ENCODE measurements at regions not wholly inside any gene's neighbourhood (a gene's known extent, or its start where the extent isn't known, plus 50 kb on each side); places are given as distances from the start of the nearest gene placed in this dataset.

DNA sequence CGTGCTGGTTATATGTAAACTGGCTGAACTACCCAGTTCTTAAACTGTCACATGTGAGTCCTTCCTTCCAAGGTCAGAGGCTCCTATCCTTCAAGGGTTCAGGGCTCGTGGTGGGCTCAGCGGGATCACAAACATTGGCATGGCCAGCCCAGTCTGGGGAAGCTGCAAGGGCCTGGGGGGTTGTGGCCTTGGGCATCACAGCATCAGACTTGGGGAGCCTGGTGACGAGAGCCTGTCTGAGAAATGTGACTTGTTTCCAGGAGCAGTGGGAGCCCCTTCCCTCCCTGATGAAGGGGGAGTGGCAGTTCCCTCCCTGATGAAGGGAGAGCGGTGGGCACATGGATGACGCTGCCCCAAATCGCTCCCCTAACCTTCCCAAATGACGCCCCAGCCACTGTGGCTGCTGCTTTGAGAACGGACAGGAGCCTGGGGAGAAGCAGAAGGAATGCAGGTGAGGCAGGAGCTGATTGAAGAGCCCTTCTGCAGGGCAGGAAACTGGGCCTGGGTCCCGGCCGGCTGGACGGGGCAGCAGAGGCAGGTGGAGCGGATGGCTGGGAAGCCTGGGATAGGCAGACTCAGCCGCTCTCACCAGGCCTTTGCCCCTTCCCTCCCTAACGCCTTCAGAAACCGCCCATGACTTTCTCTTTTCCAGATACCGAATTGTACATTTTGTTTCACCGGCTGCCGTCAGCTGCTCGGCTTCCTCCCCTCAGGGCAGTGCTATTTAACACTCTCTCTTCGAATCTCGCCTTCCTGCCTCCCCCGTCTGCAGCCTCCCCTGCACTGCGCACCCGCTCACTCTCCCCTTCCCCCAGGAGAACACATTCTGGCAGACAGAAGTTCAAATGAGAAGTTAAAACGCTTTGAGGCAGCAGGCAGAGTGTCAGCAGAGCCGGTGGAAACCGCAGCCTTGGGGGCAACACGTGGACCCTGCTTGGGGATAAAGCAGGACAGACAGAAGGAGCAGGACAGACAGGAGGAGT lies 1486.7 kb downstream of the BRD1 start:
- H3K9me3 Mint-ChIP-seq = no peaks in the 10 kb centered on the region
- H3K27me3 Mint-ChIP-seq (ENCODE audit: low read depth) = no peaks in the 10 kb centered on the region
- H3K4me3 Mint-ChIP-seq = no peak overlapping the region
- DNase-seq (no peak), ATAC-seq (replicated peaks in 1 of 2) (no peak)
- H3K4me1 Mint-ChIP-seq (ENCODE audit: low read depth) = no peaks in the 10 kb centered on the region
- H3K27ac Mint-ChIP-seq = no peak overlapping the region
- no peaks in the 10 kb centered on the region for H3K36me3 Mint-ChIP-seq (ENCODE audit: insufficient read depth in 2 of 2)

DNA sequence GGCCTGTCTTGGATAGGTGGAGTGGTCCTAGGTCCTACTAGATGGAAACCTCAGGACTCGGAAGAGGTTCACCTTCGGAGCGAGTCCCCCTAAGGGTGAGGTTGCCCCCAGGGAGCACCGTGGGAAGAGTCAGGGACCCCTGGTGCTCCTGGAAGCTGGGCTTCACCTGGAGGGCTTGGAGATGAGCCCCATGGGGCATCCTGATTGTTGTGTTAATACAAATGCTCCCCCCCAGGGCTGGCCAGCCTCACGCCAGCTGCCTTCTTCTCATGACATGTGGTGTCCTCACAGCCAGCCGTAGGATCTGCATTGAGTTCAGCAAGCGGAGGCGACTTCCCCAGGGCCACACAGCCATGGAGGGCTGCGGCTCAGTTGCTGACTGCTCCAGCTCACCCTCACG lies 1487.5 kb downstream of the BRD1 start:
- no peaks in the 10 kb centered on the region for H3K4me1 Mint-ChIP-seq (ENCODE audit: low read depth)
- no peaks in the 10 kb centered on the region for H3K36me3 Mint-ChIP-seq (ENCODE audit: insufficient read depth in 2 of 2)
- H3K27ac Mint-ChIP-seq = no peak overlapping the region
- no peaks in the 10 kb centered on the region for H3K9me3 Mint-ChIP-seq
- ATAC-seq (replicated peaks in 1 of 2) = no peak
- H3K4me3 Mint-ChIP-seq = no peak overlapping the region
- no peaks in the 10 kb centered on the region for H3K27me3 Mint-ChIP-seq (ENCODE audit: low read depth)
- DNase-seq = no peak

DNA sequence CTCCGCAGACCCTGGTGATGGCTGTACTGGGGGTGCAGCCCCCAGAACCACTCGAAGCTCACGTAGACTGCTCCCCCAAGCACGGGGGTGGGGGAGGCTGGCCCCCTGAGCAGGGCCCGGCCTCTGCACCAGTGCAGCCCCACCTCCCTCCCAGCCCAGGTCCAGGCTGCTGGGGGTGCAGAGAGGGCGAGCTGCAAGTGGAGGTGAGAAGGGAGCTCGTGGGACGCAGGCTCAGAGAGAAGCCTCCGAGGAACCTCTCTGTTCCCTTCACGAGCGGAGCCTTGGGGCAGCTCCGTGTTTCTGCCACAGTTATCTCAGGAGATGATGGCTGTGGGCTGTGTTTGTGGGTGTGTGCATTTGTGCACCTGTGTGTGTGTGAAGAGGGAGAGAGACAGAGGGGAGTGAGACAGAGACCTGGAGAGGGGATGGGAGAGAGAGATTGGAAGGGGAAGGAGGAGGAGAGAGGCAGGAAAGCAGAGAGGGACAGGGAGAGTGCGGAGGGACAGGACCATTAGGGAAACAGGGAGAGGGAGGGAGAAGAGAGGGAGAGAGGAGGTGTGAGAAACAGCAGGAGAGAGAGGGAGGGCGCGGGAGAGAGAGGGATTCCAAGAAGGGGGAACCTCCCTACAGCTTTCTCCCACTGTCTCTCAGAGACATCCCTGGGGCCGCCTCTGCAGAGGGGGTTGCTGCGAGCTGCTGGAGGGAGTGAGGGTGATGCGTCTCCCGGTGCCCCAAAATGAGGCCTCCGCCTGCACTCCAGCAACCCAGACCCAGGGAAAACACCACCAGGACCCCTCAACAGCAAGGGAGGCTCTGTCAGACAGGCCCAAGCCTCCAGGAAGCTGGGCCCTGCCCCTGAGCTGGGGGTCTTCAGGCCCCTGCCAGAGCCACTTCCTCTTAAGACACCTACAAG lies 1488.6 kb downstream of the BRD1 start:
- H3K4me3 Mint-ChIP-seq = no peak overlapping the region
- DNase-seq (no peak), ATAC-seq (replicated peaks in 1 of 2) (no peak)
- H3K9me3 Mint-ChIP-seq = no peaks in the 10 kb centered on the region
- H3K36me3 Mint-ChIP-seq (ENCODE audit: insufficient read depth in 2 of 2) = no peaks in the 10 kb centered on the region
- H3K27me3 Mint-ChIP-seq (ENCODE audit: low read depth) = no peaks in the 10 kb centered on the region
- H3K27ac Mint-ChIP-seq = no peak overlapping the region
- H3K4me1 Mint-ChIP-seq (ENCODE audit: low read depth) = no peaks in the 10 kb centered on the region

DNA sequence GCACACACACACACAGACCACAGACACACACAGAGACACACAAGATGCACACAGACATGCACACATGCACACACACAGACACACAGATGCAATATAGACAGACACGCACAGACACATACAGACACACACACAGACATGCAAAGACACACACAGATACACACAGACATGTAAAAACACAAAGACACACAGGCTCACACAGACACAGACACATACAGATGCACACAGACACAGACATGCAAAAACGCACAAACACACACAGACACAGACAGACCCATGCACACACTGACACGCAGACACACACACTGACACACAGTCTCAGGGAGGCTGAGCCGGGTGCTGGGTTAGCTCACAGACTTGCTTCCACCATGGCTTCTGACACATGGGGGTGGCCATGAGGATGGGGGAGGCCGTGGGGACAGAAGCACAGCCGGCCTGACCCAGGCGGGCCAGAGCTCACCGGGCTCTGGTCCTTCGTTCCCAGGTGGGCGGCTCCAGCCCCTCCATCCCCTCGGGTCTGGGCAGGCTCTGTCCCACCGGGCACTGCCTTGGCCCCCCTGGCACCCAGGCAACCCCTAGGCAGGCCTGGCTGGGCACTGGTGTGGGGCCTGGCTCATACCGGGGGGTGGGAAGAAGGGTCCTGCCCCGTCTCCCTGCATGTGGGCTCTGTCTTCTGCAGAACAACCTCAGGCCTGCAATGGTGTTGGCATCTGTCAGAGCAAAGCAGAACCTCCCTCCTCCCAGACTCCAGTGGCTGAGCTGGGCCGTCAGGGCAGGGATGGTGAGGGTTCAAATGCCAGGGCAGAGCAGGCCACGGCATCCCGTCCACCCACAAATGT lies 1489.5 kb downstream of the BRD1 start:
- H3K27ac Mint-ChIP-seq = no peak overlapping the region
- DNase-seq (no peak), ATAC-seq (replicated peaks in 1 of 2) (no peak)
- no peak overlapping the region for H3K4me3 Mint-ChIP-seq
- no peaks in the 10 kb centered on the region for H3K27me3 Mint-ChIP-seq (ENCODE audit: low read depth)
- H3K36me3 Mint-ChIP-seq (ENCODE audit: insufficient read depth in 2 of 2) = no peaks in the 10 kb centered on the region
- H3K9me3 Mint-ChIP-seq = no peaks in the 10 kb centered on the region
- no peaks in the 10 kb centered on the region for H3K4me1 Mint-ChIP-seq (ENCODE audit: low read depth)

DNA sequence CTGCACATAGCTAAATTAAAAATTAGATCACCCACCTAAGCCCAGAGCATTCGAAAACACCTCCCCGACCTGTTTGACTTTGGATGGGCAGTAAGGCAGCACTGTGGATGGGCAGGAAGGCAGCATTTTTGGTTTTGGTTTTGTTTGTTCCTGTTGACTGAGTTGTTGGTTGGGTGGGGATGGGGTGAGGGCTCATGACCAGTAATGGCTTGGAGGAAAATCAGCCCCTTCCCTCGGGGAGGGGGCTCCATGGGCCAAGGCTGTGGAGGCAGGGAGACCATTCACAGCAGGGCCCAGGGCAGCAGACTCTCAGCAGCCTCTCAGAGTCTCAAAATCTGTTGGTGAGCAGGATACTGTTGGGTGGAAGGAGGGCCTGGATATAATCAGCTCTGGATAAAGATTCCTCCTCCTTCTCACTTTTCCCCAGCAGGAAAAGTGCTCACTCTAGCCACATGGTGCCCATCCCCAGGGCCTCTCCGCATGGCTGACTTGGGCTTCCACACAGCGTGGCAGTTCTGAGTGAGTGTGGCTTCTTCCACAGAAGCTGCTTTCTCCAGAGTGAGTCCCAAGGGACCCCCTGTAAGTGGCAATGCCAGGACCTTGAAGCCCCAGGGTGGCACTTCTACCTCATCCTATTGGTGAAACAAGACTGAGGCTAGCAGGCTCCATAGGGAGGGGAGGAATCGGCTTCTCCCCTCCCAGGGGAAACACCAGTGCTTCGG lies 1491.2 kb downstream of the BRD1 start:
- H3K27ac Mint-ChIP-seq = no peak overlapping the region
- DNase-seq (no peak), ATAC-seq (replicated peaks in 1 of 2) (no peak)
- H3K4me3 Mint-ChIP-seq = no peak overlapping the region
- H3K27me3 Mint-ChIP-seq (ENCODE audit: low read depth) = no peaks in the 10 kb centered on the region
- no peaks in the 10 kb centered on the region for H3K36me3 Mint-ChIP-seq (ENCODE audit: insufficient read depth in 2 of 2)
- H3K4me1 Mint-ChIP-seq (ENCODE audit: low read depth) = no peaks in the 10 kb centered on the region
- H3K9me3 Mint-ChIP-seq = no peaks in the 10 kb centered on the region

DNA sequence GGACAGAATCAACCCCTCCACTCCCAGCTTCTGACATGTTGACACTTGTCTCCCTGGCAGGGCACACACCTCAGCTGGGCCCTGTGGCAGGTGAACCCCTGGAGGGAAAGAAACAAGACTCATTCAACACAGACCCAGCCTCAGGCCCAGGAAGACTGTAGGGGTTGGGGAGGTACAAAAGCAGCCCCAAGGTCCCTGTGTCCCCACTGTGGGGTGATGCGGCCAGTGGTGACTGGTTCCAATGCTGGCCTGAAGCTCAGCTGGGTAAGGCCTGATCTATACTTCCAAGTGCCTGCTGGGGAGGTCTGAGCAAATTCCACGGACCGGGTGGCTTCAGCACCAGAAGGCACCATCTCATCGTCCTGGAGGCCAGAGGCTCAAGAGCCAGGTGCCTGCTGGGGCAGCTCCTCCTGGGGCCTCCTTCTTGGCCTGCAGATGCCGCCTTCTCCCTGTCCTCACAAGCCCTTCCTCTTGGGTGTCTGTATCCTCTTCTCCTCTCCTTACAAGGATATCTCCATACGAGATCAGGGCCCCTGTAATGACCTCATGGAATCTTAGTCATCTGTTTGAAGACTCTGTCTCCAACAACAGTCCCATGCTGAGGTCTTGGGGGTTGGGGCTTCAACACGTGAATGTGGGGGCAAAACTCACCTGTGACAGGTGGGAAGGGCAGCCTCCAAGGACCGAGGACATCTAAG lies 1492.1 kb downstream of the BRD1 start:
- ATAC-seq (replicated peaks in 1 of 2) = no peak
- Mint-ChIP-seq H3K27me3 (ENCODE audit: low read depth) (no peaks in the 10 kb centered on the region), H3K4me3 (no peak overlapping the region), H3K4me1 (ENCODE audit: low read depth) (no peaks in the 10 kb centered on the region), H3K36me3 (ENCODE audit: insufficient read depth in 2 of 2) (no peaks in the 10 kb centered on the region), H3K27ac (no peak overlapping the region), H3K9me3 (no peaks in the 10 kb centered on the region)
- DNase-seq = no peak

DNA sequence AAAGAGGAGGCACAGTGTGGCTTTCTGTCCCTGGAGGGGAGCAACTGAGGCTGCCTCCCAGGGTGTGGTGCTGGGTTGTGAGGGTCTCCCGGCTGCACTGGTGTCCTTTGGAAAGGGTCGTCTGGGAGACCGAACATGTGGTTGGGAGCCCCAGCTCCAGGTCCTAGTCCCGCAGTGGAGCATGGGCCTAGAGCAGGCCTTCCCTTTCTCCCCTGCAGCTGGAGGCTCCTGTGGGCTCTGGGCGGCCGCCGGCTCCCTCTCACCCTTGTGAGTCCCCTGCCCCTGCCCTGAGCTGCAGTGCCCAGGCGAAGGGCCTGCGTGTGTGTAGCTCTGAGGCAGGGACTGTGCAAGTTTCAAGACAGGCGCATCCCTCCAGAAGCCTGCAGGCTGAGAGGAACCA lies 1492.7 kb downstream of the BRD1 start:
- Mint-ChIP-seq H3K27me3 (ENCODE audit: low read depth) (no peaks in the 10 kb centered on the region), H3K27ac (no peak overlapping the region), H3K4me3 (no peak overlapping the region), H3K4me1 (ENCODE audit: low read depth) (no peaks in the 10 kb centered on the region), H3K9me3 (no peaks in the 10 kb centered on the region), H3K36me3 (ENCODE audit: insufficient read depth in 2 of 2) (no peaks in the 10 kb centered on the region)
- ATAC-seq (replicated peaks in 1 of 2) (no peak), DNase-seq (no peak)

DNA sequence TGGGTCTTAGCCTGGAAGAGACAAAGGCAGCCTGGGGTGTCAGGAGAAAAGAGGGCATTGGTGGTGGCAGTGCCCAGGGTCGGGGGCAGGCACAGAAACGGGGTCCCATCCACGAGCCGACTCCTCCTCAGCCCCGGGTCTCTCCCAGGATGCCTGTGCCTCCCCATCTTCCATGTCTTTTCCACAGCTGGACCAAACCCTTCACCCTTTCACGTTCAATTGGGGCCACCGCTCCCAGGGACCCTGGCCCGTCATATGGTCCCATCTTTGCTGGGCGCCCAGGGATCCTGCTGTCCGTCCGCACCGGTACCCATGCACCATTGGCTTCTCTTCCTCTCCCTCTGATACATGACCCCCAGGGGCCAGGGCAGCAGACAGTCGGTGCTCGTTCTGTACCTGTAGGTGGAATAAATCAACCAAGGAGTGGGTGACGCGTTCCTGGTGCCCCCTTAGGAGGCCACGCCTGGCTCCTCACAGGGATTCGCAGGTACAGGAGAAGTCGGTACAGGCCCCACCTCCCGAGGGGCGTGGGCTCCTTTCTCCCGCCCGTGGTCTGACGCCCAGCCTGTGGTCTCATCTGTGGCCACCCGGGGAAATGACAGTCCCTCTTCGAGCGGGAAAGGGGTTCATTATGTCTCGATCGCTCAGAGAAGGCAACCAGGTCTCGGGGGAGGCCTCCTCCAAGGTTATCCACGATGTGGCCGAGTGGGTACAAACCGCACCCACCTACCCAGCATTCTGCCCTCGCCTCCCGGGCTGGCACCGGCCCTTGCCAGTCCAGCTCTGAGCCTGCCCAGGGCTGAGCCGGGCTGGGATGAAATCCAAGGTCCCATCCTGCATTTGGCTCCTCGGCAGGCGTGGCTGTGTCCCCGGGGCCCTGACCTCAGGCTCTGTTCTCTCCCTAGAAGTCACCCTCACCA lies 1493.6 kb downstream of the BRD1 start:
- no peak overlapping the region for H3K27ac Mint-ChIP-seq
- H3K27me3 Mint-ChIP-seq (ENCODE audit: low read depth) = no peaks in the 10 kb centered on the region
- H3K36me3 Mint-ChIP-seq (ENCODE audit: insufficient read depth in 2 of 2) = no peaks in the 10 kb centered on the region
- ATAC-seq (replicated peaks in 1 of 2) = no peak
- DNase-seq = no peak
- no peak overlapping the region for H3K4me3 Mint-ChIP-seq
- H3K9me3 Mint-ChIP-seq = no peaks in the 10 kb centered on the region
- no peaks in the 10 kb centered on the region for H3K4me1 Mint-ChIP-seq (ENCODE audit: low read depth)

DNA sequence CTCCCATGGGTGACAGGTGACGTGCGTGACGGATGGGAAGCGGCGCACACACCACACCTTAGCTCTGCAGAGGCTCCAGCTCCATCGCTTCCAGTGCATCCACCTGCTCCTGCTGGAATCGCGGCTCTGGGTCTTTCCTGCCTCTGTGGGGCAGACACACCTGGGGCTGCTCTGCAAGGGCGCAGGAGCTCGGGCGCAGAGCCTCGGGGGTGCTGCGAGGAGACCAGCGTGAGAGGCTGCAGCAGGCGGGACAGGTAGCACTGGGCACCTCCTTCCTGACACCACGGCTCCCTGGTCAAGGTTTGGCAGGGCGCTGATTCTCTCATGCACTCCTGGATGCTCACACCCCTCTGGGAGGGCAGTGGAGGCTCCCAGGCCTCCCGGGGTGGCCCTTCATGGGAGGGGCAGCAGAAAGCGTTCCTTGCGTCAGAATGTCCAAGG lies 1494.3 kb downstream of the BRD1 start:
- DNase-seq = no peak
- no peaks in the 10 kb centered on the region for H3K27me3 Mint-ChIP-seq (ENCODE audit: low read depth)
- H3K27ac Mint-ChIP-seq = no peak overlapping the region
- H3K9me3 Mint-ChIP-seq = peaks cover under 1% of the 10 kb centered on the region in 2 donors
- H3K36me3 Mint-ChIP-seq (ENCODE audit: insufficient read depth in 2 of 2) = no peaks in the 10 kb centered on the region
- H3K4me1 Mint-ChIP-seq (ENCODE audit: low read depth) = no peaks in the 10 kb centered on the region
- ATAC-seq (replicated peaks in 1 of 2) = no peak
- no peak overlapping the region for H3K4me3 Mint-ChIP-seq

DNA sequence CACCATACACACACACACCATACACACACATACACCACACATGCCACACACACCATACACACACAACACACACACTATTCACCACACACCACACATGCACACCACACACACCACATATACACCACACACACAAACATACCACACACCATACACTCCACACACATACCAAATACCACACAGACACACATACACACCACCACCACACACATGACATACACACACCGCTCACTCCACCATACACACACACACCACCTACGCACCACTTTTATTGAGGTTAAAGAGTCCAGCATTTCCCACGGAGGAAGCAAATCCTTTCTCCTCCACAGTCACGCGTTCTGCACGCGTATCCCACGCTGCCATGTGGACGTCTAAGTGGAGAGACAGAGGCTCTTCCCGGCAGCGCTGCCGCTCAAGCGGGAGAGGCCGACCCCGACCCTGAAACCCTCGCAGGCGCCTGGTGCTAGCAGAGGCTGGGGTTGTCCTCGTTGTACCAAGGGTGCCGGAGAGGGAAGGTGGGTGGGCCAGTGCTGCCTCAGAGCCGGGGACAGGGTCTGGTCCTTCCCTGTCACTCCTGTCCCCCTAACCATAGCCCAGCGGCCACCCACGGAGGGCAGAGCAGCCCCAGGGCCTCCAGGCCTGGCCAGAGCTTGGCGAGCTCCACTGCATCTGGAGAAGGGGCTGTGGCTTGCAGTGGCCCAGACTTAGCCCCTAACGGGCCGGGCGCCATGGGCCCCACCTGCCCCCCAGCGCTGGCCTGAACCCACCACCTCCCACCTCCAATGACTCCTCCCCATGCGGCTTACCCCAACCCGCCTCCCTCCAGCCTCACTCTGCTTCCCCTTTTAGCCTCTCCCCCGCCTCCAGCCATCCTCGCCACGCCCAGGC lies 1495.0 kb downstream of the BRD1 start:
- H3K36me3 Mint-ChIP-seq (ENCODE audit: insufficient read depth in 2 of 2) = no peaks in the 10 kb centered on the region
- no peak overlapping the region for H3K4me3 Mint-ChIP-seq
- H3K27ac Mint-ChIP-seq = no peak overlapping the region
- H3K4me1 Mint-ChIP-seq (ENCODE audit: low read depth) = no peaks in the 10 kb centered on the region
- H3K9me3 Mint-ChIP-seq = peaks cover 3 to 5% of the 10 kb centered on the region in 2 donors
- H3K27me3 Mint-ChIP-seq (ENCODE audit: low read depth) = no peaks in the 10 kb centered on the region
- no peak for ATAC-seq (replicated peaks in 1 of 2)
- DNase-seq = no peak
